A673 (cell line): ENCODE measurements at regions not wholly inside any gene's neighbourhood (a gene's known extent, or its start where the extent isn't known, plus 50 kb on each side); places are given as distances from the start of the nearest gene placed in this dataset.
"Not testable (repeated sequence)": the region's sequence is repeated elsewhere in the genome, so short reads cannot be mapped to it uniquely, and the experiment has no call there.

Experiments
- BruUV-seq: library from RNA; stranded (reverse); fragments of 400-500 nt; replicated peaks from 2 replicates; lab custom pipeline; 2021; lab: Mats Ljungman, UMichigan
- CTCF ChIA-PET: fragments of 300-600 bp; sonication (Branson Sonifier 250); formaldehyde crosslinking; loops from one replicate; lab custom pipeline; 2022; ENCODE audit warnings: antibody characterized with exemption; lab: Charles Lee
- POLR2A ChIA-PET: fragments of 300-600 bp; sonication (Branson Sonifier 250); formaldehyde crosslinking; loops from one replicate; lab custom pipeline; 2022; ENCODE audit warnings: antibody characterized with exemption; ENCODE audit not compliant: low non-redundant PET; lab: Charles Lee
- DNase-seq: peaks from one replicate; pipeline ENCODE4 v3.0.0-alpha.2; 2015; ENCODE audit warnings: low spot score
- H3K27ac ChIP-seq: fragments of 200-600 bp; sonication (generic); 2 replicates; pipeline ENCODE4 v1.5.1; 2016; ENCODE audit warnings: mixed run types, low read depth, mild to moderate bottlenecking, mixed read lengths, antibody characterized with exemption, low read length; ENCODE audit not compliant: poor library complexity, severe bottlenecking
- H3K27me3 ChIP-seq: fragments of 200-600 bp; sonication (generic); replicated peaks from 2 replicates; pipeline ENCODE4 v1.6.1; 2017; ENCODE audit warnings: mixed run types, low read depth, mild to moderate bottlenecking, mixed read lengths, antibody characterized with exemption, low read length; ENCODE audit not compliant: insufficient read depth, poor library complexity
- H3K36me3 ChIP-seq: fragments of 200-600 bp; sonication (generic); 2 replicates; pipeline ENCODE4 v1.6.1; 2016; ENCODE audit warnings: mixed run types, mild to moderate bottlenecking, mixed read lengths, antibody characterized with exemption, low read length; ENCODE audit not compliant: insufficient read depth, poor library complexity, severe bottlenecking
- H3K4me1 ChIP-seq: fragments of 200-600 bp; sonication (generic); 2 replicates; pipeline ENCODE4 v1.6.1; 2017; ENCODE audit warnings: mixed run types, mild to moderate bottlenecking, mixed read lengths, antibody characterized with exemption, low read length; ENCODE audit not compliant: insufficient read depth, poor library complexity, severe bottlenecking
- H3K4me3 ChIP-seq: fragments of 200-600 bp; sonication (generic); 2 replicates; pipeline ENCODE4 v1.5.1; 2016; ENCODE audit warnings: low read depth, mixed run types, mild to moderate bottlenecking, mixed read lengths, low read length; ENCODE audit not compliant: poor library complexity, severe bottlenecking
- H3K9me3 ChIP-seq: fragments of 200-600 bp; sonication (generic); 2 replicates; pipeline ENCODE4 v1.6.1; 2016; ENCODE audit warnings: mixed run types, low read depth, mild to moderate bottlenecking, mixed read lengths, antibody characterized with exemption, low read length; ENCODE audit not compliant: poor library complexity, severe bottlenecking
- CTCF ChIP-seq: fragments of 300-800, 200-600 bp; sonication (generic); conservative IDR thresholded peaks from 2 replicates; pipeline ENCODE4 v1.5.1; 2017; ENCODE audit warnings: low read depth, mild to moderate bottlenecking, antibody characterized with exemption, low read length, moderate library complexity, mixed read lengths
- EZH2 ChIP-seq: fragments of 200-600 bp; sonication (generic); IDR thresholded peaks from 2 replicates; pipeline ENCODE4 v1.6.1; 2017; ENCODE audit warnings: borderline replicate concordance, low read depth, mild to moderate bottlenecking, mixed read lengths, antibody characterized with exemption, low read length; ENCODE audit not compliant: poor library complexity, severe bottlenecking
- intact Hi-C: fragments of 100-400 bp; cut with micrococcal nuclease; formaldehyde crosslinking; loops from one replicate; pipeline ENCODE4 v1.10.0; 2022; ENCODE audit not compliant: unreplicated experiment

- intact Hi-C loops, result no loop called here
- Histone ChIP-seq H3K27me3 (no peaks in the 10 kb centered on the region), H3K36me3 (no peaks in the 10 kb centered on the region), H3K4me3 (no peak overlapping the region), H3K4me1 (peaks cover 3% of the 10 kb centered on the region), H3K9me3 (no peaks in the 10 kb centered on the region), H3K27ac (no peak overlapping the region)
- ChIA-PET POLR2A (interaction anchor here (0.5 to 0.6 kb wide), 2 partner anchors 18 to 555 kb away, joined by 3 to 9 read pairs; no protein-coding TSS in a partner anchor), CTCF (no interaction called here)
- BruUV-seq, result no TSS peak
- no peak for TF ChIP-seq EZH2
- no peak for TF ChIP-seq CTCF
- no peak for DNase-seq
Observed at GRCh38 chr2:223319601-223320000, 267.6 kb downstream of the KCNE4 start.

- no peaks in the 10 kb centered on the region for H3K36me3 ChIP-seq
- no peak for TF ChIP-seq CTCF
- TF ChIP-seq EZH2, result no peak
- H3K27ac ChIP-seq, result no peak overlapping the region
- peaks cover 5% of the 10 kb centered on the region for H3K4me1 ChIP-seq
- POLR2A ChIA-PET, result interaction anchor here (0.6 kb wide), 2 partner anchors 400 to 614 kb away, joined by 3 read pairs; no protein-coding TSS in a partner anchor
- H3K27me3 ChIP-seq, result no peaks in the 10 kb centered on the region
- intact Hi-C loops, result no loop called here
- DNase-seq, result no peak
- H3K9me3 ChIP-seq, result no peaks in the 10 kb centered on the region
- H3K4me3 ChIP-seq, result no peak overlapping the region
- no TSS peak for BruUV-seq
- CTCF ChIA-PET, result no interaction called here
Observed at GRCh38 chr2:223324402-223324801, 272.4 kb downstream of the KCNE4 start.

- no peaks in the 10 kb centered on the region for H3K36me3 ChIP-seq
- H3K4me1 ChIP-seq, result peaks cover 5% of the 10 kb centered on the region
- H3K9me3 ChIP-seq, result no peaks in the 10 kb centered on the region
- H3K27ac ChIP-seq, result no peak overlapping the region
- POLR2A ChIA-PET, result no interaction called here
- TF ChIP-seq CTCF (no peak), EZH2 (no peak)
- no peak for DNase-seq
- no TSS peak for BruUV-seq
- CTCF ChIA-PET, result no interaction called here
- no peak overlapping the region for H3K4me3 ChIP-seq
- intact Hi-C loops, result no loop called here
- no peaks in the 10 kb centered on the region for H3K27me3 ChIP-seq
Observed at GRCh38 chr2:223328578-223328977, 273.6 kb downstream of the SCG2 start.

GRCh38 chr2:223330747-223331146 lies 271.4 kb downstream of the SCG2 start:
- BruUV-seq, CTCF ChIA-PET: not testable (repeated sequence)

More at GRCh38 chr2:223330747-223331146, 271.4 kb downstream of the SCG2 start:
- H3K4me3 ChIP-seq, H3K36me3 ChIP-seq, H3K27ac ChIP-seq, intact Hi-C loops, DNase-seq, H3K4me1 ChIP-seq, POLR2A ChIA-PET, H3K9me3 ChIP-seq, H3K27me3 ChIP-seq: not testable (repeated sequence)
